HG02759 (cell line): ENCODE measurements at regions not wholly inside any gene's neighbourhood (a gene's known extent, or its start where the extent isn't known, plus 50 kb on each side); places are given as distances from the start of the nearest gene placed in this dataset.
"Not testable (repeated sequence)": the region's sequence is repeated elsewhere in the genome, so short reads cannot be mapped to it uniquely, and the experiment has no call there.

Experiments used
- ATAC-seq: cut with Tn5 transposase; IDR thresholded peaks from one replicate; pipeline ENCODE4 v1.9.1; 2021; ENCODE audit warnings: mild to moderate bottlenecking, moderate library complexity; ENCODE audit not compliant: unreplicated experiment

GRCh38 chr6:3920321-3920720 is 71.1 kb downstream of the FAM50B start:
- no peak for ATAC-seq

- ATAC-seq, result no peak
These were observed 72.5 kb downstream of the FAM50B start for GRCh38 chr6:3921663-3922062.

GRCh38 chr6:3922619-3923018 is 73.4 kb downstream of the FAM50B start:
- ATAC-seq, result not testable (repeated sequence)

- ATAC-seq, result not testable (repeated sequence)
These were observed 76.3 kb downstream of the FAM50B start for GRCh38 chr6:3925223-3926149.

- no peak for ATAC-seq
These were observed 76.9 kb downstream of the FAM50B start for GRCh38 chr6:3926150-3926482.

GRCh38 chr6:3928111-3928510 is 78.9 kb downstream of the FAM50B start:
- no peak for ATAC-seq

GRCh38 chr6:3929281-3929798 is 80.2 kb downstream of the FAM50B start:
- ATAC-seq, result no peak

DNA sequence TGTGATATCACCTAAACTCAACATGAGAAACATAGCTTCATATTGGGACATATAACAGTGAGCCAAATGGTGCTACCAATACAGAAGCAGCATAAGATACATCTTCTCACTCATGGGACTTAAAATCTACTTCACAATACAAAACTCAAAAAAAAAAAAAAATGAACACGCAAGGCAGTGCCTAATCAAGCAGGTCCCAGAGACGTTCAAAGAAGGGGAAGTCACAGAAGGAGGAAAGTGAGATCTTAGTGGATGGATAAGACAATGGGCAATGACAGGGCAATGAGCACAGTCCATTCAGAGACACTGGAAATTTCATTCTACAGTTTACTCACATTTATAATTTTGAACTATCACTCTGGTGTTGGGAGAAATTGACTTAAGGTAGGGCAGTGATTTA is 88.3 kb downstream of the FAM50B start:
- no peak for ATAC-seq

DNA sequence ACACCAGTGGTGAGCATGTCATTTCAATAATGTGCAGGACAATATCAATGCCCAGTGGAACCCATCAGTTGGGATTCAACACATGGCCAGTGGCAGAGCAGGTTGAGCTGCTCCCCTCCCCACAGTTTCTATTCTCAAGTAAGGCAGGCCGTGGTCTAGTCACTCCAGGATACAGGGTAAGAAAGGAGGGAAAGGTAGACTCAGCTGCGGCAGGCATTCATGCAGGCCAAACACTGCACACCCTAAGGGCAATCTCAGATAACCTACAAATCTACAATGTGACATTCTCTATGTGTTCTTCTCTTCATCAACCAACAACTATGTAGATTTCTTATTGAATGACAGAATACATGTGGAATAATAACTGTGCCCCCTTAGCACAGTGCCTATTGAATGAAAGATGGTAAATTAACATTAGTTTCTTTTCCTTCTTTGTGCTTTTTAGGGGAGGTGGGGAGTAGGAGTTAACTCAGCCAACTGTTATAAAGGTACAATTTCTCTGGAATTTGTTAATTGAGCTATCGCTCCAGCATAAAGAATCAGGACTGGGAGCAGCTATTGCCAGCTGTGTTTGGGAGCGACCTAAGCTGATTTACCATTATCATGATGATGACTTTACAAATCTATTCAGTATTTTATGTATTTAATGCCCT is 89.7 kb downstream of the FAM50B start:
- no peak for ATAC-seq

GRCh38 chr6:3939368-3939958 is 90.3 kb downstream of the FAM50B start:
- ATAC-seq, result no peak

DNA sequence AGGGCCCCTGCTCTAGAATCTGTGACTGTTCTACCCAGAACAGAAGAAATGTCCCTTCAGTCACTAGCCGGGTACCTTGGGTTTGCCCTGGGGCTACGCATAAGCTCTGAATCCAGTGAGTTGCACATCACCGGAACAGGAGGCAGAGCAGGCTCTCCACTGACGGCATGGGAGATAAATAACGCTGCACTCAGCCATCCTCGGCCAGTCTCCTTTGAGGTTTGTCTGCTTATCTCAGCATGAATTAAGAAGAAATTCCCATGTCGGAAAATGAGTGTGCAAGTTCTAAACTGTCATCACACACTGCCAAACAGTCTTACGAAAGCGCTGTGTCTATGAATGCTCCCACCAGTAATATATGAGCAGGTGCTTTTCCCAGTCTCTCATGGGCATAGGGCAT is 90.8 kb downstream of the FAM50B start:
- ATAC-seq, result no peak

- ATAC-seq, result no peak
These were observed 91.5 kb downstream of the FAM50B start for GRCh38 chr6:3940703-3941102.

DNA sequence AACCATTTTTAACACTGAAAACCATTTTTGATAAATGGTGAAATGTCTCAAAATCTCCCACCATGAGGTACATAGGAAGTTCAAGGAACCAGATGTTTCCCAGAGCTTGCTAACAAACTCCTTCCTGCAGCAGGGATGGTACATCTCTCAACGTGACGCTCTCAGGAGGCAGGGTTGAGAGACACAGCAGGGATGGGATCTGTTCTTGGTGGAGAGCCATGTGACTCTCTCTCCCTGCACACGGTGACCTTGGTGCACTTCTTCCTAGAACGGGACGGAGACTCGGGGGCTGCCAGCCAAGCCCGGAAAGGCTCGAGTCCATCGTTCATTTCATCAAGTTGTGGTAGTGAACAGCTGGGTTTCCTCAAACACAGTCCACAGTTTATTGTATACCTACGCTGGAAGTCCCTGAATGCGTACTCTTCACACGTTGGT is 94.2 kb downstream of the FAM50B start:
- no peak for ATAC-seq

DNA sequence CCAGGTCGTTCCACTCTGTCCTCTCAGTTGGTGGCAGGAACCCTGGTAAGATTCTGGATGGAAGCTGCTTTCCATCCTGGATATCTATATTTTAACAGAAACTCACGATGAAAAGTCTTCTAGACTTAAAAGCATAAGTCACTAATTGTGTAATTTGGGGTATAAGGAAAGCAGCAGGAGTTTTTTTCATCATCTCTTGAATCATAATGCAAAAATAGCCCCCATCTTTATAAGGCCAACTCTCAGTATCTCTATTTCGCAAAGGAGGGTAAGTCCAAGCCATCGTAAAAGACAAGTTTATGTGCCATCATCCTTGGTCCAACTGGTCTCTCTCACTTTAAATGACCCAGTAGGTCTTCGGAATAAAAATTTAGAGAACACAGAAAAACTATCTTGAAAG is 95.1 kb downstream of the FAM50B start:
- no peak for ATAC-seq

- no peak for ATAC-seq
These were observed 97.6 kb downstream of the FAM50B start for GRCh38 chr6:3946778-3947177.

DNA sequence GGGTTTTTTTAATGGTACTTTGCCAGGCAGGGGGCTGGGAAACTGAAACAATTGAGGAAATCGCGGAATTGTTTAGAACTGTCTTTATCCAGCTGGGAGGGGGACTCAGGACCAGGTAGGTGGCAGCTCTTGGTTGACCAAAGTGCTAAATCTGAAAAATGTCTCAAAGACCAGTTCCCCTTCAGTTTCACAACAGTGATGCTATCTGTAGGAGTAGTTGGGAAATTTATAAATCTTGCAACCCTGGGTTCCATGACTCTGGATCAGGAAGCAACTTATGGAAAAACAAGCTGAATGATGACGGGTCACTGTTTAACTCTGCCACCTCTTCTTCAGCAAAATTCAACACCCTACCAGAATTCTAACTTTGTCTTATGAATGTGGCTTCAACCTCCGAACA is 99.7 kb downstream of the FAM50B start:
- no peak for ATAC-seq

GRCh38 chr6:3949521-3949920 is 100.3 kb downstream of the FAM50B start:
- no peak for ATAC-seq

GRCh38 chr6:3956054-3956453 is 106.9 kb downstream of the FAM50B start:
- ATAC-seq, result no peak

- no peak for ATAC-seq
These were observed 108.1 kb downstream of the FAM50B start for GRCh38 chr6:3957321-3957720.

DNA sequence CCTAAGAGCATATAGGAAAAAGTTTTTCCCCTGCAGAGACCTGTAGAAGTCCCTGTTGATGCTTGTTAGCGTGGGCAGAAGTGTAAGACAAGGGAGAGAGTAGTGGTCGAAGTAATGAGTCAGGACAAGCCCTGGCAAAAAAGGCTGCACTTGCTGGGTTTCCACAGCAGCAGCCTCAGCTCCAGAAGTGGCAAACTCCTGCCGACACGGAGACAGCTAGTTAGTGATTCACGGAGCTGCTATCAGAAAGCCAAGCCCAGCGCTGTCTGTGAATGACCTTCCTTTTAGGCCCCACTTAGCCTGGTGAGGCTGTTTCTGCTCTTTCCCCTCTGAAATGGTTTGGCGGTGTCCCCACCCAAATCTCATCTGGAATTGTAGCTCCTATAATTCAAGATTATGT is 109.1 kb downstream of the FAM50B start:
- ATAC-seq, result no peak

- ATAC-seq, result no peak
These were observed 110.2 kb downstream of the FAM50B start for GRCh38 chr6:3959385-3959784.
